ENCODE measurements at regions not wholly inside any gene's neighbourhood (a gene's known extent, or its start where the extent isn't known, plus 50 kb on each side); places are given as distances from the start of the nearest gene placed in this dataset.

DNA sequence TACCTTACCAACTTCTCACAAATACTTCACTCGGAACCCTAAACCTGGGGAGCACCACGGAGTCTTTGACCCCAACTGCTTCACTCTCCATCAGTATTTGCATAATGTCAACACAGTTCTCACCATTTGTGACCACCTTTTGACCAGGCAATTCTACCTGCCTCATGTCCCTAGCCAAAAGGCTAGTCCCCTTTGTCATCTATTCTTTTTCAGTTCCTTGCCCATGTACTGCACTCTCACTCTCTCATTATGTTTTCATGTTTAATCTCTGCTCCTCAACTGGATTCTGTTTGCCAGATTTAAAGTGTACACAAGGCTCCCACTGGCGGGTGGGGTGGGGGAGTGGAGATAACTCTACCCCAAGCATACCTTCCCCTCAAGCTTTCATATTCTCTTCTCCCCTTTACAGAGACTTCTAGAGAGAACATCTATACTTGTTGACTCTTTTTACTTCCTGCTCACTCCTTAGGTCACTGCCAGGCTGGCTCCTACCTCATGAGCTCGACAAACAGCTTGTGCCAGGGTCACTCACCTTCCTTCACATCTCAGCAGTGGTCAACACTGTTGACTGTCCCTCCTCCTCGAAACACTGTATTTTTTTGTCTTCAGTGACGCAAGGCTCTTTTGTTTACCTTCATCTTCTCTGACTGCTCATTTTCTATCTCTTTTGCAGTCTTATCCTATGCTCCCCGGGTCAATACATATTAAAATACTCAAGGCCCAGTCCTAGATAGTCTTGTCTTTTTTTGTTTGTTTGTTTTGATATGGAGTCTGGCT, 88.7 kb upstream of the MAP4K3 start:
- H3K36me3 Mint-ChIP-seq (ENCODE audit: low read depth), result no peaks in the 10 kb centered on the region
- ATAC-seq (ENCODE audit: low read depth) (no peak), DNase-seq (no peak)
- H3K27me3 Mint-ChIP-seq, result no peaks in the 10 kb centered on the region
- no peak for TF ChIP-seq CTCF (IDR thresholded peaks at IDR 0.05)
- POLR2A ChIA-PET, result interaction anchor here (0.6 kb wide), 1 partner anchor 48 kb away, joined by 4 read pairs; no protein-coding TSS in a partner anchor
- CTCF ChIA-PET, result no interaction called here
- intact Hi-C loops (cut with micrococcal nuclease), result loop anchor here (2.0 to 10.0 kb wide), 4 partner anchors 49 to 261 kb away; partner anchors contain the start of gene MAP4K3
- H3K4me3 Mint-ChIP-seq, result no peak overlapping the region
- H3K4me1 Mint-ChIP-seq, result peaks cover 51% of the 10 kb centered on the region
- peaks cover 6% of the 10 kb centered on the region for H3K9me3 Mint-ChIP-seq
- H3K27ac Mint-ChIP-seq, result peak overlapping the region; percentile 4

- intact Hi-C loops (cut with micrococcal nuclease), result loop anchor here (5.0 to 10.0 kb wide), 2 partner anchors 51 to 264 kb away; no protein-coding TSS in a partner anchor
- H3K4me1 Mint-ChIP-seq, result peaks cover 59% of the 10 kb centered on the region
Observed at GRCh38 chr2:39528701-39529100, 91.6 kb upstream of the MAP4K3 start.

GRCh38 chr2:39529836-39530235, 92.8 kb upstream of the MAP4K3 start:
- POLR2A ChIA-PET, result no interaction called here
- DNase-seq (no peak), ATAC-seq (ENCODE audit: low read depth) (no peak)
- Mint-ChIP-seq H3K4me1 (peaks cover 53% of the 10 kb centered on the region), H3K9me3 (no peaks in the 10 kb centered on the region), H3K4me3 (no peak overlapping the region), H3K27me3 (no peaks in the 10 kb centered on the region), H3K36me3 (ENCODE audit: low read depth) (no peaks in the 10 kb centered on the region), H3K27ac (no peak overlapping the region)
- TF ChIP-seq CTCF (IDR thresholded peaks at IDR 0.05), result no peak
- intact Hi-C loops (cut with micrococcal nuclease), result loop anchor here (5.0 to 10.0 kb wide), 2 partner anchors 53 to 265 kb away; no protein-coding TSS in a partner anchor
- CTCF ChIA-PET, result interaction anchor here (1.6 kb wide), 1 partner anchor 152 kb away, joined by 7 read pairs; no protein-coding TSS in a partner anchor

More at GRCh38 chr2:39528701-39529100, 91.6 kb upstream of the MAP4K3 start:
- Mint-ChIP-seq H3K9me3 (no peaks in the 10 kb centered on the region), H3K36me3 (ENCODE audit: low read depth) (no peaks in the 10 kb centered on the region), H3K27ac (no peak overlapping the region), H3K27me3 (no peaks in the 10 kb centered on the region), H3K4me3 (no peak overlapping the region)
- POLR2A ChIA-PET, result no interaction called here
- DNase-seq, result no peak
- CTCF ChIA-PET, result no interaction called here
- ATAC-seq (ENCODE audit: low read depth), result no peak
- TF ChIP-seq CTCF (IDR thresholded peaks at IDR 0.05), result no peak

DNA sequence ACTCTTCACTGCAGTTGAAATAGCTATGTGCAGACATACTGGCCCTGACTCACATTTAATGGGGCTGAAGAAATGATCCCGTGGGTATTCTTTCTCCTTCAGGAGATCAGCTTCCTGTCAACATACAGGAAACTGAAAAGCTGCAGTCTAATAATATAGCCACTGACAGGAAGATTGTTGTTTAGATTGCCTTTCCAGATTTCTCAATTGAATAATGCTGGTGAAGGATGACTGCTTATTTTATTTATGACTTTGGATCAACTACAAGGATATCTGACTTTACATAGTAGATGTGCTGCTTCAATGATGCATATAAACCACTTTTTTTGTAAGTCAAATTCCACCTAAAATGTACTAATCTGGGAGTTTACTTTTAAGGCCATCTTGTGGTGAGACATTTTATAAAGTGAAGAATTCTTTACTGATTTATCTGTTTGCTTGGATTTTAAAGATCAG, 93.4 kb upstream of the MAP4K3 start:
- ATAC-seq (ENCODE audit: low read depth), result no peak
- intact Hi-C loops (cut with micrococcal nuclease), result no loop called here
- CTCF ChIA-PET, result interaction anchor here (1.6 kb wide), 1 partner anchor 153 kb away, joined by 7 read pairs; no protein-coding TSS in a partner anchor

More for the DNA sequence above, 93.4 kb upstream of the MAP4K3 start:
- Mint-ChIP-seq H3K36me3 (ENCODE audit: low read depth) (no peaks in the 10 kb centered on the region), H3K27me3 (no peaks in the 10 kb centered on the region), H3K27ac (no peak overlapping the region), H3K4me3 (no peak overlapping the region), H3K4me1 (peaks cover 47% of the 10 kb centered on the region), H3K9me3 (no peaks in the 10 kb centered on the region)
- no peak for TF ChIP-seq CTCF (IDR thresholded peaks at IDR 0.05)
- no peak for DNase-seq
- POLR2A ChIA-PET, result no interaction called here
